GM12878 (cell line): ENCODE measurements at regions not wholly inside any gene's neighbourhood (a gene's known extent, or its start where the extent isn't known, plus 50 kb on each side); places are given as distances from the start of the nearest gene placed in this dataset.

ENCODE experiments used
- CBX5 ChIP-seq: sonication (generic); IDR thresholded peaks from 2 replicates; pipeline ENCODE4 v1.6.1; 2016; ENCODE audit warnings: low read depth, moderate library complexity, mild to moderate bottlenecking, inconsistent platforms
- CUX1 ChIP-seq: IDR thresholded peaks from 2 replicates; pipeline ENCODE4 v1.6.1; 2012; ENCODE audit warnings: improper control_type of control experiment, low read depth, low read length; ENCODE audit not compliant: insufficient replicate concordance
- E2F4 ChIP-seq: IDR thresholded peaks from 2 replicates; pipeline ENCODE4 v1.6.1; 2012; ENCODE audit warnings: low read depth, low read length, improper control_type of control experiment
- EGR1 ChIP-seq, 2 experiments: IDR thresholded peaks; 1 replicate in 1 of 2; 2 replicates in 1 of 2; pipeline ENCODE4 v1.6.1; 2011 to 2012; ENCODE audit warnings: low read depth in 2 of 2, low read length in 2 of 2, borderline replicate concordance in 1 of 2, mild to moderate bottlenecking in 1 of 2, moderate library complexity in 1 of 2
- FOXM1 ChIP-seq: IDR thresholded peaks from 2 replicates; pipeline ENCODE4 v1.6.1; 2012; ENCODE audit warnings: low read depth, mild to moderate bottlenecking, inconsistent platforms, low read length, moderate library complexity
- MAX ChIP-seq: IDR thresholded peaks from 2 replicates; pipeline ENCODE4 v1.6.1; 2012; ENCODE audit warnings: low read depth, low read length, improper control_type of control experiment
- PBX3 ChIP-seq: IDR thresholded peaks from 2 replicates; pipeline ENCODE4 v1.6.1; 2011; ENCODE audit warnings: mild to moderate bottlenecking, low read depth, low read length, moderate library complexity; ENCODE audit not compliant: insufficient replicate concordance
- RAD21 ChIP-seq: IDR thresholded peaks from 2 replicates; pipeline ENCODE4 v1.6.1; 2011; ENCODE audit warnings: mild to moderate bottlenecking, low read depth, low read length, moderate library complexity; ENCODE audit not compliant: insufficient read depth
- REST ChIP-seq: IDR thresholded peaks from 2 replicates; pipeline ENCODE4 v1.6.1; 2012; ENCODE audit warnings: mild to moderate bottlenecking, low read depth, low read length
- SUPT20H ChIP-seq: IDR thresholded peaks from 2 replicates; pipeline ENCODE4 v1.6.1; 2011; ENCODE audit warnings: low read depth, mild to moderate bottlenecking, low read length, moderate library complexity, borderline replicate concordance; ENCODE audit not compliant: control insufficient read depth

GRCh38 chr9:108704156-108704852 is 151.5 kb downstream of the ACTL7B start:
- TF ChIP-seq FOXM1: no peak
- TF ChIP-seq REST: no peak
- no peak for TF ChIP-seq PBX3
- TF ChIP-seq RAD21: no peak
- TF ChIP-seq SUPT20H: no peak
- no peak for TF ChIP-seq EGR1 (IDR thresholded peaks at IDR 0.05; ENCODE audit: borderline replicate concordance in 1 of 2, low read depth in 2 of 2, low read length in 2 of 2)
- no peak for TF ChIP-seq E2F4
- no peak for TF ChIP-seq MAX
- TF ChIP-seq CUX1: no peak
- TF ChIP-seq CBX5: no peak
